GM13977 (cell line): ENCODE measurements at regions not wholly inside any gene's neighbourhood (a gene's known extent, or its start where the extent isn't known, plus 50 kb on each side); places are given as distances from the start of the nearest gene placed in this dataset.

Source experiments
- DNase-seq: peaks from one replicate; pipeline ENCODE4 v3.0.0; 2012; ENCODE audit warnings: low spot score
- in situ Hi-C: fragments of 300-500 bp; cut with MboI; formaldehyde crosslinking; loops from one replicate; pipeline ENCODE4 v1.12.0; 2022; ENCODE audit warnings: low sequenced_read_pairs, low pct_unique_long_range_greater_than_20kb, mixed read lengths, inconsistent platforms; ENCODE audit not compliant: unreplicated experiment
- TF ChIP-seq, protein P1 (sequence below): IDR thresholded peaks from 2 replicates; pipeline ENCODE4 v1.5.1; 2012; ENCODE audit warnings: mild to moderate bottlenecking, control low read depth; ENCODE audit not compliant: insufficient read depth; ENCODE audit errors: extremely low read depth, missing control alignments

DNA sequence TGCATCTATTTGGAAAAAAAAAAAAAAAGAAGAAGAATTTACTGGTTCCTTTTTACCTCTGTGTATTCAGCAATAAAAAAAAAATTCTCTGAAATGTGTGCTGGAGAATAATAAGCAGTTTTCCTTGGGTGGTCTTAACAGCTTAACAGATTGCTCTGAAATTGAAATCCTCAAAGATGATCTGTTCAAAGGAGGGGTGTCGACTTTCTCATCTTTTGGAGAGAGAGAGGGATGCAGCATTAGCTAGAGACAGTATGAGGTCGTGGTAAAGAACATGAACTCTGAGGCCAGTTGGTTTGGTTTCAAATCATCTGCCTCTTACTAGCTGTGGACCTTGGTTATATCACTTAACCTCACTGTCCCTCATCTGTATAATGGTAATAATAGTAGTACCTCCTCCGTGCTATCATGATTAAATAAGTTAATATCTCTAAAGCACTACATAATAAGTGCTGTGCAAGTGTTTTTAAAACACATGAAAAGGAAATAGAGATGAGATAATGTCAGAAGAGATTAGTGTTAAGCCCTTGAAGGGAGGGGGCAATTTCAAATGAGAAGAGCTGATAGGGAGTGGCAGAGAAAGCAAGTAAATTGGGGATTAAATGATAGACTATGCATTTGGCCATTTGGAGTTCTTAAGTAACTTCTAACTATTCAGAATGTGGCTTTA is 109.9 kb upstream of the LIMCH1 start:
- DNase-seq = no peak
- in situ Hi-C loops = no loop called here
- TF ChIP-seq, protein P1, sequence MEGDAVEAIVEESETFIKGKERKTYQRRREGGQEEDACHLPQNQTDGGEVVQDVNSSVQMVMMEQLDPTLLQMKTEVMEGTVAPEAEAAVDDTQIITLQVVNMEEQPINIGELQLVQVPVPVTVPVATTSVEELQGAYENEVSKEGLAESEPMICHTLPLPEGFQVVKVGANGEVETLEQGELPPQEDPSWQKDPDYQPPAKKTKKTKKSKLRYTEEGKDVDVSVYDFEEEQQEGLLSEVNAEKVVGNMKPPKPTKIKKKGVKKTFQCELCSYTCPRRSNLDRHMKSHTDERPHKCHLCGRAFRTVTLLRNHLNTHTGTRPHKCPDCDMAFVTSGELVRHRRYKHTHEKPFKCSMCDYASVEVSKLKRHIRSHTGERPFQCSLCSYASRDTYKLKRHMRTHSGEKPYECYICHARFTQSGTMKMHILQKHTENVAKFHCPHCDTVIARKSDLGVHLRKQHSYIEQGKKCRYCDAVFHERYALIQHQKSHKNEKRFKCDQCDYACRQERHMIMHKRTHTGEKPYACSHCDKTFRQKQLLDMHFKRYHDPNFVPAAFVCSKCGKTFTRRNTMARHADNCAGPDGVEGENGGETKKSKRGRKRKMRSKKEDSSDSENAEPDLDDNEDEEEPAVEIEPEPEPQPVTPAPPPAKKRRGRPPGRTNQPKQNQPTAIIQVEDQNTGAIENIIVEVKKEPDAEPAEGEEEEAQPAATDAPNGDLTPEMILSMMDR = no peak

DNA sequence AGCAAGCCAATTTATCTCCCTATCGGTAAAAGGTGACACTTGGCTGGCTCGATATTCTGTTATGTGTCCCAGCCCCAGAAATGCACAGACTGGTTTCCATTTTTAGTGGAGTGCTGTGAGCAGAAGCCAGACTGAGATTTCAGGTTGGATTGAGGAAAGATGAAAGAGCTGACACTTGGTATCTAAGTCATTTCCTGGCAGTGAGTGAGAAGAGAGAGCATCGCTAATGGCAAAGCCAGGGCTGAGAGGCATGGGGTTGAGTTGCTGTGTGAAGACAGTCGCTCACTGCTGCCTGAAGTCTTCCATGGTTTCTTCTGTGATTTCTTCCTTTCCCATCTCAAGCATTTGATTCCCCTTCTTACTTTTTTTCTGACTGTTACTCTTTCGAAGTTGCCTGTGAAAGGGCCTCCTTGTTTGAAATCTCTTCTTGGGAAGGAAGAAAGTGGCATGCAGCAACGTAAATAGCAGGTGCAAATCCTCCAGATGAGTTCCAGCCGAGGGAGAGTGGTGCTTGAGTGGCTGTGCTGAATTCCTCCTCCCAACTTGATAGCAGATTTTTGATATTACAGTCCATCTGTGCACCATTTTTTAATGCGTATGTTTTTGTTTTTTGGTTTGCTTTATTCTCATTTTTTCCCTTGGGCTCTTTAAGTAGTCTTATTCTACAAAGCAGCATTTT is 109.2 kb upstream of the LIMCH1 start:
- in situ Hi-C loops = no loop called here
- DNase-seq = no peak
- TF ChIP-seq, protein P1 = no peak

DNA sequence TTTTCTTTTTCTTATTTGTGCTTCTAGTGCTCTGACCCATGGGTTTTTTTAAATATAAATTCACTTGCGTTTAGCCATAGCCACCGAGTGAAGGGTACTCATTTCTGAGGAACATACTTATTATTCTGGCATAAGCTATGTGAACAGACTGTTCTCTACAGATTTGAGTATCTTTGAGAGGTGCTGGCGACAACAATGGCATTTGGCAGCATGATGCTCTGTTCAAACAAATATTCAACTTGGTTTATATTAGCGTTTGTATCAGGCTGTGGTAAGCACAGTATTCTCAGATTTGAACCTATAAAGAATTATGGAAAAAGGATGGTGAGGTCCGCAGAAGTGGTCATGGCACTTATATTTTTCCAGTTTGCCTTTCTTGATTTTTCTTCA is 108.7 kb upstream of the LIMCH1 start:
- TF ChIP-seq, protein P1 = no peak

DNA sequence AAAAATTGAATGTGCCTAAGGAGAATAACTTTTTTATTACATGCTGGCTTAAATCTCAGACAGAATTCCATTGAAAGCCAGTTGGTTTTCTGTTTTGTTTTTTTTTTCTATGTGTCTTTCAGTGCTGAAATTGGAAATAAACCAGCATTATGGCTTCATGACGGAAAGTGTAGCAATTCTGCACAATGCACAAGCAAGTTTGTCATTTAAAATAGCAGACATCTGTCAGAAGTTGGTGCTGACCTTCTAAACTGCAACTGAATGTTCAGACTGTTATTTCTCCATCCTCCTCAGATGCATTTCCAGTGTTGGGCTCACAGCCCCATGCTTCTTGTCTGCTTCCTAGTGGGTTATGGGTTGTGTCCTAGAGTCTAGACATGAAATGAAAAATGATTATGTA is 107.2 kb upstream of the LIMCH1 start:
- in situ Hi-C loops = no loop called here
- DNase-seq = no peak
- TF ChIP-seq, protein P1 = no peak

More for the DNA sequence above, 108.7 kb upstream of the LIMCH1 start:
- in situ Hi-C loops = no loop called here
- DNase-seq = no peak

DNA sequence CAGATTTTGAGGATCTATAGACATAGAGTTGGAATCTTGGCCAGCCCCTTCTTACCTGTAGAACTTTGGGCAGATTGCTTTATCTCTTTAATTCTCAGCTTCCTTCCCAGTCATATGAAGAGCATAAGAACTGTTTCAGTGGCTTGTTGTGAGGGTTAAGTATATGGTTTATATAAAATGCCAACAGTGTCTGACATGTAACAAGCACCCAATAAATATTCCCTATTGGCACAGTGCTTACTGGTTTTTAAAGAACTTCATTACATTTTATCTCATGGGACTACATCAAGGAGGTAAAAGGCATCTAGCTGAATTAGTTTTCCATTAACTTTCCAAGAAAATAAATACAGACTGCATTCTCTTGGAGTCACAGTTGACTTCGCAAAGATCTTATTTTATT is 106.7 kb upstream of the LIMCH1 start:
- no peak for DNase-seq
- TF ChIP-seq, protein P1 = no peak
- in situ Hi-C loops = no loop called here

DNA sequence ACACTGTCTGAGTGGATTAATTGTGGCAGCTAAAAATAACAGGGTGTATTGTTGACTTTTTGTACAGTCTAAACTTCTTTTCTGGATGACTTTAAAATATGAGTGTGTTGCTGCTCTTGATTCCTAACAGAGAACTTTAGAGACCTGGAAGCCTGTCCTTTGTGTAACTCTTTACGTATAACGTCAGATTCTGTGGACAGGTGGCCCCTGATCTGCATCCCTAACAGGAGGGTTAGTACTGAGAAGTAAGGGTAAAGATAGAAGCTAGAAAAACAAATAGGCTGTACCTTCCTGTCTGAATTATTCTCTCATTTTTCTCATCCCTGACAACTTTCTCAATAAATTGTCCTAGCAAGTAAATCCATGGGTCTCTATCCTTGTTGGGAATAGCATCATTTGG is 105.7 kb upstream of the LIMCH1 start:
- TF ChIP-seq, protein P1 = no peak
- DNase-seq = no peak
- in situ Hi-C loops = no loop called here
